Activated CD8-positive, alpha-beta T cell treated with anti-CD3 and anti-CD28 coated beads for 36 hours (primary cell): ENCODE measurements at regions not wholly inside any gene's neighbourhood (a gene's known extent, or its start where the extent isn't known, plus 50 kb on each side); places are given as distances from the start of the nearest gene placed in this dataset.
A peak's percentile ranks its signal among the peaks of the same experiment; 100 is the strongest.

ENCODE experiments used
- ATAC-seq: fragments of 200-7000 bp; cut with Tn5 transposase; one replicate; pipeline ENCODE4 v1.10.0; 2021; ENCODE audit warnings: mild to moderate bottlenecking, moderate library complexity
- CTCF ChIA-PET: fragments of 350-600 bp; sonication (Branson Sonifier 250); formaldehyde crosslinking; loops from one replicate; lab custom pipeline; 2021; ENCODE audit warnings: antibody characterized with exemption; lab: Charles Lee
- POLR2A ChIA-PET: fragments of 350-600 bp; sonication (Branson Sonifier 250); formaldehyde crosslinking; loops from one replicate; lab custom pipeline; 2021; ENCODE audit warnings: antibody characterized with exemption; lab: Charles Lee
- DNase-seq: peaks from one replicate; pipeline ENCODE4 v3.0.0-alpha.2; 2020
- H3K27ac Mint-ChIP-seq: one replicate; pipeline ENCODE4 v1.8.0; 2021; ENCODE audit warnings: mild to moderate bottlenecking, mixed read lengths
- H3K27me3 Mint-ChIP-seq: one replicate; pipeline ENCODE4 v1.8.0; 2021; ENCODE audit warnings: mixed read lengths
- H3K36me3 Mint-ChIP-seq: one replicate; pipeline ENCODE4 v1.8.0; 2021; ENCODE audit warnings: low read depth, mixed read lengths
- H3K4me1 Mint-ChIP-seq: one replicate; pipeline ENCODE4 v1.8.0; 2021; ENCODE audit warnings: low read depth, mixed read lengths
- H3K4me3 Mint-ChIP-seq: one replicate; pipeline ENCODE4 v1.8.0; 2021; ENCODE audit warnings: mild to moderate bottlenecking, moderate library complexity, mixed read lengths
- H3K9me3 Mint-ChIP-seq: one replicate; pipeline ENCODE4 v1.8.0; 2021; ENCODE audit warnings: mixed read lengths
- CTCF ChIP-seq: fragments of 200-600 bp; IDR thresholded peaks from one replicate; pipeline ENCODE4 v1.8.0; 2022; ENCODE audit warnings: antibody characterized with exemption, mild to moderate bottlenecking
- intact Hi-C: fragments of 100-400 bp; cut with micrococcal nuclease; formaldehyde crosslinking; loops from one replicate; pipeline ENCODE4 v1.10.0; 2022

- no peak for ATAC-seq
- H3K4me3 Mint-ChIP-seq: no peak overlapping the region
- no peak for DNase-seq
- H3K9me3 Mint-ChIP-seq: no peaks in the 10 kb centered on the region
- H3K36me3 Mint-ChIP-seq: no peaks in the 10 kb centered on the region
- no peak overlapping the region for H3K27ac Mint-ChIP-seq
- ChIA-PET CTCF (interaction anchor here (2.1 kb wide), 1 partner anchor 405 kb away, joined by 9 read pairs; no protein-coding TSS in a partner anchor), POLR2A (no interaction called here)
- peaks cover 2% of the 10 kb centered on the region for H3K4me1 Mint-ChIP-seq
- peaks cover 5% of the 10 kb centered on the region for H3K27me3 Mint-ChIP-seq
- intact Hi-C loops: no loop called here
- TF ChIP-seq CTCF: no peak
These were observed 79.9 kb upstream of the SYT13 start for GRCh38 chr11:45365961-45366618.

GRCh38 chr11:45362636-45363035 lies 76.5 kb upstream of the SYT13 start:
- POLR2A ChIA-PET: no interaction called here
- CTCF ChIA-PET: interaction anchor here (1.1 to 3.6 kb wide), 2 partner anchors 9 to 409 kb away, joined by 3 to 35 read pairs; no protein-coding TSS in a partner anchor
- Mint-ChIP-seq H3K27ac (no peak overlapping the region), H3K4me3 (no peak overlapping the region), H3K36me3 (no peaks in the 10 kb centered on the region), H3K4me1 (no peaks in the 10 kb centered on the region), H3K9me3 (no peaks in the 10 kb centered on the region), H3K27me3 (peaks cover 3% of the 10 kb centered on the region)
- DNase-seq (no peak), ATAC-seq (no peak)
- TF ChIP-seq CTCF: no peak
- intact Hi-C loops: no loop called here

GRCh38 chr11:45361551-45361950 lies 75.4 kb upstream of the SYT13 start:
- intact Hi-C loops: no loop called here
- H3K9me3 Mint-ChIP-seq: no peaks in the 10 kb centered on the region
- ATAC-seq (no peak), DNase-seq (no peak)
- no peak for TF ChIP-seq CTCF
- ChIA-PET CTCF (interaction anchor here (1.1 to 3.6 kb wide), 2 partner anchors 10 to 410 kb away, joined by 3 to 35 read pairs; no protein-coding TSS in a partner anchor), POLR2A (interaction anchor here (0.6 kb wide), 1 partner anchor 1232 kb away, joined by 3 read pairs; the partner anchor contains the start of gene AMBRA1)
- peaks cover 2% of the 10 kb centered on the region for H3K4me1 Mint-ChIP-seq
- no peak overlapping the region for H3K27ac Mint-ChIP-seq
- H3K36me3 Mint-ChIP-seq: no peaks in the 10 kb centered on the region
- peaks cover 3% of the 10 kb centered on the region for H3K27me3 Mint-ChIP-seq
- no peak overlapping the region for H3K4me3 Mint-ChIP-seq

- CTCF ChIA-PET: interaction anchor here (1.0 to 3.2 kb wide), 3 partner anchors 16 to 416 kb away, joined by 3 to 12 read pairs (median 7); no protein-coding TSS in a partner anchor
- DNase-seq (no peak), ATAC-seq (no peak)
- H3K27ac Mint-ChIP-seq: peak overlapping the region; percentile 79
- intact Hi-C loops: no loop called here
- TF ChIP-seq CTCF: no peak
- peaks cover 11% of the 10 kb centered on the region for H3K4me1 Mint-ChIP-seq
- no peaks in the 10 kb centered on the region for H3K36me3 Mint-ChIP-seq
- POLR2A ChIA-PET: no interaction called here
- H3K9me3 Mint-ChIP-seq: peaks cover 3% of the 10 kb centered on the region
- peak overlapping the region; percentile 76 for H3K4me3 Mint-ChIP-seq
- no peaks in the 10 kb centered on the region for H3K27me3 Mint-ChIP-seq
These were observed 69.5 kb upstream of the SYT13 start for GRCh38 chr11:45355706-45356041.

GRCh38 chr11:45354976-45355705 lies 69.0 kb upstream of the SYT13 start:
- ATAC-seq: peak; percentile 96
- TF ChIP-seq CTCF: no peak
- peak; percentile 91 for DNase-seq
- POLR2A ChIA-PET: no interaction called here
- intact Hi-C loops: no loop called here
- peaks cover 3% of the 10 kb centered on the region for H3K9me3 Mint-ChIP-seq
- H3K4me1 Mint-ChIP-seq: peaks cover 15% of the 10 kb centered on the region
- H3K27ac Mint-ChIP-seq: peak overlapping the region; percentile 79
- no peaks in the 10 kb centered on the region for H3K36me3 Mint-ChIP-seq
- H3K27me3 Mint-ChIP-seq: no peaks in the 10 kb centered on the region
- H3K4me3 Mint-ChIP-seq: peak overlapping the region; percentile 76
- CTCF ChIA-PET: interaction anchor here (1.0 to 3.2 kb wide), 3 partner anchors 17 to 417 kb away, joined by 3 to 12 read pairs (median 7); no protein-coding TSS in a partner anchor
